ENCODE measurements at regions not wholly inside any gene's neighbourhood (a gene's known extent, or its start where the extent isn't known, plus 50 kb on each side); places are given as distances from the start of the nearest gene placed in this dataset.
A peak's percentile ranks its signal among the peaks of the same experiment; 100 is the strongest.

- CTCF ChIA-PET (ENCODE audit: partially characterized antibody): no interaction called here
- Histone ChIP-seq H3K36me3 (ENCODE audit: insufficient read depth, low read length) (no peaks in the 10 kb centered on the region), H3K4me3 (ENCODE audit: low read length in 2 of 2) (no peak overlapping the region), H3K9me3 (ENCODE audit: control insufficient read depth in 1 of 2, low read length in 2 of 2) (no peaks in the 10 kb centered on the region), H3K27me3 (ENCODE audit: insufficient read depth, low read length) (no peaks in the 10 kb centered on the region), H3K4me1 (ENCODE audit: insufficient read depth, low read length) (no peaks in the 10 kb centered on the region), H3K27ac (ENCODE audit: low read depth, low read length) (no peak overlapping the region)
- H3K27ac Mint-ChIP-seq: no peak overlapping the region
- no peak overlapping the region for H3K4me3 Mint-ChIP-seq
- POLR2A ChIA-PET (ENCODE audit: partially characterized antibody): no interaction called here
- H3K9me3 Mint-ChIP-seq: peaks cover 0 to 5% (median 0%) of the 10 kb centered on the region in 8 donors
- no peaks in the 10 kb centered on the region for H3K27me3 Mint-ChIP-seq
- DNase-seq: no peak
- intact Hi-C loops (cut with micrococcal nuclease): no loop called here
- no peaks in the 10 kb centered on the region for H3K36me3 Mint-ChIP-seq
- no peaks in the 10 kb centered on the region for H3K4me1 Mint-ChIP-seq
Observed at GRCh38 chr2:59297816-59298215, 1056.7 kb upstream of the FANCL start.

DNA sequence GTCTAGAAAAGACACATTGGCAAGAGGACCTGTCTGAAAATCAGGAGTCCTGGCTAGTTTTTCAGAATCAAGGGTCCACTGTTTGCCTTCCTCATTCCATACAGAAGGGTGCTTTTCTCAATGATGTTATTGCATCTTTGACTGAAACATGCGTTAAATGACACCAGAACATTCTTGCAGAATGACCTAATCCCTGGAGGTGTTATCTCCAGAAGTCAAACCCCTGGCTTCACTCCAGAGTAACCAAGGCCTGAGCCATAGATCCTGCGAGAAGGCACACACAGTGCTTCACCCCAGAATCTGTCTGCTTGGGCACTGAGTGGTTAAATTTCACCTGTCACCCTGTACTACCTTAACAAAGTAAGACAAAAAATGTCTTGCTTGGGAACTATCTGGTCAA lies 1055.2 kb upstream of the FANCL start:
- POLR2A ChIA-PET (ENCODE audit: partially characterized antibody): no interaction called here

DNA sequence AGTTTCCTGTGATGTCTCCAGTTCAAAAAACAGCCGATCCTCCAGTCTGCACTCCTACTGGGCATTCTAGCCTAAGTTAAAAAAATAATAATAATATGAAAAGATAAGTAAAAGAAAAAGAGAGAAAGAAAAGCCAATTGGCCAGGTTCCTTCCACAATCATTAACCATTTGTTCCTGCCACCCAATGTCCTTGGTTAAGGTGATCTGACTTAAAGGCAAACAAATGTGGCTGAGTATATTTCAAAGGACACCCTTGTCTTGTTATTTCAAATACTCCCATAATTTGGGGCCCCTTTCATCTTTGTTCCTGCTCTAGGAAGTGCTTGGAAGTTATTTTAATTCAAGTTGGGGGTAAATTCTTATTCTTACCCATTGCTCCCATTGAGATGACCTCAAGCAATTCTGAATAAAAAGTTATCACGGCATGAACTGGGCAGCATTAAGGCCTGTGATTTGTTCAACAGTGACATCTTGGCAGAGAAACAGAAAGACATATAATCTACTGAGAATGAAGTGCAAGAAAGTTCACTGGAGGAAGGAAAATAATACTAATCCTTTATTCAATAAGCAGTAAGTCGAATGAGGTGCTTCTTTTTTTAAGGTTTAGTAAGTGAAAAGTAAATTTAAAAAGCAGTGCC lies 1054.5 kb upstream of the FANCL start:
- H3K27ac Mint-ChIP-seq: no peak overlapping the region
- no peaks in the 10 kb centered on the region for H3K27me3 Mint-ChIP-seq
- H3K36me3 ChIP-seq (ENCODE audit: insufficient read depth, low read length): no peaks in the 10 kb centered on the region
- H3K4me1 Mint-ChIP-seq: no peaks in the 10 kb centered on the region
- H3K4me1 ChIP-seq (ENCODE audit: insufficient read depth, low read length): no peaks in the 10 kb centered on the region
- no peak overlapping the region for H3K4me3 ChIP-seq (ENCODE audit: low read length in 2 of 2)
- H3K36me3 Mint-ChIP-seq: no peaks in the 10 kb centered on the region
- no peak overlapping the region for H3K27ac ChIP-seq (ENCODE audit: low read depth, low read length)
- intact Hi-C loops (cut with micrococcal nuclease): no loop called here
- no peaks in the 10 kb centered on the region for H3K9me3 ChIP-seq (ENCODE audit: control insufficient read depth in 1 of 2, low read length in 2 of 2)
- ChIA-PET CTCF (ENCODE audit: partially characterized antibody) (no interaction called here), POLR2A (ENCODE audit: partially characterized antibody) (no interaction called here)
- no peak overlapping the region for H3K4me3 Mint-ChIP-seq
- H3K27me3 ChIP-seq (ENCODE audit: insufficient read depth, low read length): no peaks in the 10 kb centered on the region
- no peak for DNase-seq
- peaks cover 0 to 5% (median 0%) of the 10 kb centered on the region in 8 donors for H3K9me3 Mint-ChIP-seq

More for the DNA sequence above, 1055.2 kb upstream of the FANCL start:
- intact Hi-C loops (cut with micrococcal nuclease): no loop called here
- Histone ChIP-seq H3K36me3 (ENCODE audit: insufficient read depth, low read length) (no peaks in the 10 kb centered on the region), H3K4me1 (ENCODE audit: insufficient read depth, low read length) (no peaks in the 10 kb centered on the region), H3K27ac (ENCODE audit: low read depth, low read length) (no peak overlapping the region), H3K9me3 (ENCODE audit: control insufficient read depth in 1 of 2, low read length in 2 of 2) (no peaks in the 10 kb centered on the region), H3K27me3 (ENCODE audit: insufficient read depth, low read length) (no peaks in the 10 kb centered on the region), H3K4me3 (ENCODE audit: low read length in 2 of 2) (no peak overlapping the region)
- Mint-ChIP-seq H3K4me3 (no peak overlapping the region), H3K36me3 (no peaks in the 10 kb centered on the region), H3K9me3 (peaks cover 0 to 5% (median 0%) of the 10 kb centered on the region in 8 donors), H3K4me1 (no peaks in the 10 kb centered on the region), H3K27ac (no peak overlapping the region), H3K27me3 (no peaks in the 10 kb centered on the region)
- CTCF ChIA-PET (ENCODE audit: partially characterized antibody): no interaction called here
- no peak for DNase-seq

DNA sequence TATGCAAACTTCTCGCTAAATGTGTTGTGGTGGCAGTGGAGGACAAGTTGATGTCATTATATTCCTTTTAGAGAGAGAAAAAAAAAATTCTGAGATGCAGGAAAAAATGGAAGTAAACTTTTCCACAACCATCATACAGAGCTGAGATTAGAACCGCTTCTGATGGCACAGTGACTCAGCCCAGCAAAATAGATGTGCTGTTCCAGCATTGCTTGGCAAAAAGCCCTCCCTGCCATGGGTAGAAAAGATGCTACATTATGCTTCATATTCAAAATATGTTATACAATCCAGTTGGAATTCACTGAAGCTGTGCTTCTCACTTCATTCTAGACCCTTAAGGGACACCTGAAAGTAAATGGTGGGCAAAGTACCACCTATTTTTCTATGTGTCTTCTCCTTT lies 1047.6 kb upstream of the FANCL start:
- ChIA-PET POLR2A (ENCODE audit: partially characterized antibody) (no interaction called here), CTCF (ENCODE audit: partially characterized antibody) (no interaction called here)
- Mint-ChIP-seq H3K4me3 (no peak overlapping the region), H3K9me3 (peaks cover 0 to 7% (median 0%) of the 10 kb centered on the region in 8 donors), H3K4me1 (no peaks in the 10 kb centered on the region), H3K27ac (no peak overlapping the region), H3K36me3 (no peaks in the 10 kb centered on the region), H3K27me3 (peaks cover 0 to 2% of the 10 kb centered on the region in 2 donors)
- no peaks in the 10 kb centered on the region for H3K4me1 ChIP-seq (ENCODE audit: insufficient read depth, low read length)
- H3K27ac ChIP-seq (ENCODE audit: low read depth, low read length): no peak overlapping the region
- intact Hi-C loops (cut with micrococcal nuclease): no loop called here
- DNase-seq: no peak
- H3K9me3 ChIP-seq (ENCODE audit: control insufficient read depth in 1 of 2, low read length in 2 of 2): no peaks in the 10 kb centered on the region
- H3K36me3 ChIP-seq (ENCODE audit: insufficient read depth, low read length): no peaks in the 10 kb centered on the region
- no peak overlapping the region for H3K4me3 ChIP-seq (ENCODE audit: low read length in 2 of 2)
- no peaks in the 10 kb centered on the region for H3K27me3 ChIP-seq (ENCODE audit: insufficient read depth, low read length)

DNA sequence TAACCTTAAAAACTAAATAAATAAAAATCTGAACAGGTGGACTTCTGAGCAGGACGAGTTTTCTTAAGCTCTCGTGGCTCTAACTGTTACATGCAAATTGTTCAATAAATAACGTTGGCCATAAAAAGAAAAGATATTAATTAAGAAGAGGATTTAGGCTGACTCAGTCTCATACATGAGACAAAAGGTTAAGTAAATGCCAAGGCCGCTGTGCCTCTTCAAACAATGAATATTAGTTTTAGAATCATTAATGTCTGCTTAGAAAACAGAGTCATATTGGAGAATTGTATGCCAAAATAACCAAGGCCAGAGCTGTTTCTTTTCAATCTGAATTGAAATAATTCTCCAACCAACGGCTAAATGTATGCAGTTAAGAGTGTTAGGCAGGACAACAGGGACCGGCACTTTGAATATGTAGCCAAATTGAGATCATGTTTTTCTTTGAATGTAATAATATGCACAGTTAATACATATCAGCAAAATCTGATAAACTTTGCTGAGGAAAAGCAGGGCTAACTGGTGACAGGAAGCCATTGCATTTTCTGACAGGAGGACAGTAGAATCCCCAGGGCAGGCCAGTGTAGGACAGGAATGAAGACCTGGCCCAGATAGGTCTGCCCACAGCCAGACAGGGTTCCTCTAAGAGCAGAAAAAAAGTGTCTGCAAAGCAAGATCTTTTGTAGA lies 1041.4 kb upstream of the FANCL start:
- no peaks in the 10 kb centered on the region for H3K9me3 ChIP-seq (ENCODE audit: control insufficient read depth in 1 of 2, low read length in 2 of 2)
- Mint-ChIP-seq H3K36me3 (no peaks in the 10 kb centered on the region), H3K27me3 (no peaks in the 10 kb centered on the region), H3K27ac (no peak overlapping the region), H3K4me3 (no peak overlapping the region), H3K4me1 (no peaks in the 10 kb centered on the region), H3K9me3 (peaks cover 0 to 4% (median under 1%) of the 10 kb centered on the region in 8 donors)
- no peaks in the 10 kb centered on the region for H3K27me3 ChIP-seq (ENCODE audit: insufficient read depth, low read length)
- H3K4me1 ChIP-seq (ENCODE audit: insufficient read depth, low read length): no peaks in the 10 kb centered on the region
- CTCF ChIA-PET (ENCODE audit: partially characterized antibody): no interaction called here
- no peaks in the 10 kb centered on the region for H3K36me3 ChIP-seq (ENCODE audit: insufficient read depth, low read length)
- DNase-seq: no peak
- POLR2A ChIA-PET (ENCODE audit: partially characterized antibody): no interaction called here
- no peak overlapping the region for H3K4me3 ChIP-seq (ENCODE audit: low read length in 2 of 2)
- H3K27ac ChIP-seq (ENCODE audit: low read depth, low read length): no peak overlapping the region
- intact Hi-C loops (cut with micrococcal nuclease): no loop called here

- ChIA-PET CTCF (ENCODE audit: partially characterized antibody) (no interaction called here), POLR2A (ENCODE audit: partially characterized antibody) (no interaction called here)
- Histone ChIP-seq H3K4me3 (ENCODE audit: low read length in 2 of 2) (no peak overlapping the region), H3K4me1 (ENCODE audit: insufficient read depth, low read length) (no peaks in the 10 kb centered on the region), H3K36me3 (ENCODE audit: insufficient read depth, low read length) (no peaks in the 10 kb centered on the region), H3K27ac (ENCODE audit: low read depth, low read length) (no peak overlapping the region), H3K9me3 (ENCODE audit: control insufficient read depth in 1 of 2, low read length in 2 of 2) (no peaks in the 10 kb centered on the region), H3K27me3 (ENCODE audit: insufficient read depth, low read length) (no peaks in the 10 kb centered on the region)
- H3K4me1 Mint-ChIP-seq: no peaks in the 10 kb centered on the region
- no peaks in the 10 kb centered on the region for H3K27me3 Mint-ChIP-seq
- intact Hi-C loops (cut with micrococcal nuclease): no loop called here
- no peak for DNase-seq
- peak overlapping the region in 1 of 7 donors; percentile 52 for H3K27ac Mint-ChIP-seq
- no peak overlapping the region for H3K4me3 Mint-ChIP-seq
- peaks cover 0 to 4% (median under 1%) of the 10 kb centered on the region in 8 donors for H3K9me3 Mint-ChIP-seq
- H3K36me3 Mint-ChIP-seq: no peaks in the 10 kb centered on the region
Observed at GRCh38 chr2:59277671-59278070, 1036.5 kb upstream of the FANCL start.

- ChIA-PET CTCF (ENCODE audit: partially characterized antibody) (interaction anchor here (1.3 kb wide), 1 partner anchor 34 kb away, joined by 3 read pairs; no protein-coding TSS in a partner anchor), POLR2A (ENCODE audit: partially characterized antibody) (no interaction called here)
Observed at GRCh38 chr2:59276917-59277316, 1035.8 kb upstream of the FANCL start.

More at GRCh38 chr2:59276917-59277316, 1035.8 kb upstream of the FANCL start:
- Mint-ChIP-seq H3K36me3 (no peaks in the 10 kb centered on the region), H3K4me1 (no peaks in the 10 kb centered on the region), H3K9me3 (peaks cover 0 to 4% (median under 1%) of the 10 kb centered on the region in 8 donors), H3K27me3 (no peaks in the 10 kb centered on the region), H3K27ac (no peak overlapping the region), H3K4me3 (no peak overlapping the region)
- no peak overlapping the region for H3K4me3 ChIP-seq (ENCODE audit: low read length in 2 of 2)
- no peak for DNase-seq
- no peaks in the 10 kb centered on the region for H3K4me1 ChIP-seq (ENCODE audit: insufficient read depth, low read length)
- no peaks in the 10 kb centered on the region for H3K36me3 ChIP-seq (ENCODE audit: insufficient read depth, low read length)
- no peaks in the 10 kb centered on the region for H3K9me3 ChIP-seq (ENCODE audit: control insufficient read depth in 1 of 2, low read length in 2 of 2)
- intact Hi-C loops (cut with micrococcal nuclease): no loop called here
- H3K27ac ChIP-seq (ENCODE audit: low read depth, low read length): no peak overlapping the region
- H3K27me3 ChIP-seq (ENCODE audit: insufficient read depth, low read length): no peaks in the 10 kb centered on the region
